Loucy (cell line): ENCODE measurements at regions not wholly inside any gene's neighbourhood (a gene's known extent, or its start where the extent isn't known, plus 50 kb on each side); places are given as distances from the start of the nearest gene placed in this dataset.

Experiments used
- H2AFZ ChIP-seq: fragments of 200-600 bp; sonication (generic); 2 replicates; pipeline ENCODE4 v1.6.0; 2016; ENCODE audit warnings: antibody characterized with exemption, mild to moderate bottlenecking, low read length, moderate library complexity
- H3F3A ChIP-seq: fragments of 200-600 bp; 2 replicates; pipeline ENCODE4 v1.6.0; 2016; ENCODE audit warnings: antibody characterized with exemption, low read depth, mild to moderate bottlenecking
- H3K27me3 ChIP-seq: fragments of 200-600 bp; sonication (generic); 2 replicates; pipeline ENCODE4 v1.6.1; 2014; ENCODE audit warnings: low read length, mild to moderate bottlenecking; ENCODE audit not compliant: insufficient read depth, poor library complexity, severe bottlenecking
- H3K36me3 ChIP-seq: fragments of 200-600 bp; sonication (generic); 2 replicates; pipeline ENCODE4 v1.6.1; 2016; ENCODE audit warnings: low read length; ENCODE audit not compliant: insufficient read depth
- H3K4me1 ChIP-seq: fragments of 200-600 bp; sonication (generic); 2 replicates; pipeline ENCODE4 v1.5.1; 2014; ENCODE audit warnings: low read length, mild to moderate bottlenecking; ENCODE audit not compliant: insufficient read depth, poor library complexity, severe bottlenecking
- H3K4me2 ChIP-seq: fragments of 200-600 bp; sonication (generic); 2 replicates; pipeline ENCODE4 v1.6.0; 2014; ENCODE audit warnings: antibody characterized with exemption, low read length, low read depth, mild to moderate bottlenecking; ENCODE audit not compliant: poor library complexity, severe bottlenecking
- H3K4me3 ChIP-seq: fragments of 200-600 bp; sonication (generic); 2 replicates; pipeline ENCODE4 v1.5.1; 2014; ENCODE audit warnings: low read length, mild to moderate bottlenecking, mixed read lengths; ENCODE audit not compliant: poor library complexity, severe bottlenecking
- H3K79me2 ChIP-seq: fragments of 200-600 bp; sonication (generic); 2 replicates; pipeline ENCODE4 v1.6.1; 2014; ENCODE audit warnings: low read length; ENCODE audit not compliant: insufficient read depth
- H3K9ac ChIP-seq: fragments of 200-600 bp; sonication (generic); 2 replicates; pipeline ENCODE4 v1.6.0; 2014; ENCODE audit warnings: mild to moderate bottlenecking, low read depth, low read length, moderate library complexity; ENCODE audit not compliant: poor library complexity, severe bottlenecking
- H3K9me2 ChIP-seq: fragments of 200-600 bp; sonication (generic); replicated peaks from 2 replicates; pipeline ENCODE4 v1.6.1; 2016; ENCODE audit warnings: low read depth, low read length, mixed read lengths
- H3K9me3 ChIP-seq: fragments of 200-600 bp; sonication (generic); 2 replicates; pipeline ENCODE4 v1.6.1; 2014; ENCODE audit warnings: mild to moderate bottlenecking, antibody characterized with exemption, low read length, low read depth; ENCODE audit not compliant: insufficient read depth
- H4K20me1 ChIP-seq: fragments of 200-600 bp; sonication (generic); 2 replicates; pipeline ENCODE4 v1.6.0; 2014; ENCODE audit warnings: antibody characterized with exemption, low read length, mild to moderate bottlenecking; ENCODE audit not compliant: insufficient read depth, poor library complexity, severe bottlenecking
- EZH2phosphoT487 ChIP-seq: fragments of 200-600 bp; IDR thresholded peaks from 2 replicates; pipeline ENCODE4 v1.6.1; 2018; ENCODE audit warnings: antibody characterized with exemption, mild to moderate bottlenecking, moderate library complexity, borderline replicate concordance
- TF ChIP-seq, protein P1 (sequence below): fragments of 200-600 bp; sonication (generic); conservative IDR thresholded peaks from 2 replicates; pipeline ENCODE4 v1.5.1; 2014; ENCODE audit warnings: mild to moderate bottlenecking, antibody characterized with exemption, low read length

DNA sequence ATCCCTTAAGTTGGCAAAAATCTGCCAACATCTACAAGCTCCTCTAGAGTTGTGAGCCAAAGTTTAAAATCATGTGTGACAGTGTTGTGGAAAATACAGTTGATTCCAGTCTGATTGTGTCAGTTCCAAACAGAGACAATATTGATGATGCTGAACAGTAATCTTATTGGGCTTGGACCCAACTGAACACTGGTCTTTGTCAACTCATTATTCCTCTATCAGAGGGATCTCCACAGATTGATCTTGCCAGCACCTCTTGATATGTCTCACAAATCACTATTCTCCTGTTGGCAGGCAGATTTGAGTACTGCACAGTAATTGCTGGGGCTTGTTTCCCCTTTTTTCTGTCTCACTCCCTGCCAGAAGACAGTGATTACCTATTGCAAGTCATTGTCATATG is 326.6 kb upstream of the DPH6 start:
- H2AFZ ChIP-seq = no peak overlapping the region
- H3K79me2 ChIP-seq = no peaks in the 10 kb centered on the region
- no peaks in the 10 kb centered on the region for H3F3A ChIP-seq
- H3K36me3 ChIP-seq = no peaks in the 10 kb centered on the region
- no peaks in the 10 kb centered on the region for H4K20me1 ChIP-seq
- H3K9ac ChIP-seq = no peak overlapping the region
- no peaks in the 10 kb centered on the region for H3K27me3 ChIP-seq
- H3K9me3 ChIP-seq = no peaks in the 10 kb centered on the region
- TF ChIP-seq, protein P1, sequence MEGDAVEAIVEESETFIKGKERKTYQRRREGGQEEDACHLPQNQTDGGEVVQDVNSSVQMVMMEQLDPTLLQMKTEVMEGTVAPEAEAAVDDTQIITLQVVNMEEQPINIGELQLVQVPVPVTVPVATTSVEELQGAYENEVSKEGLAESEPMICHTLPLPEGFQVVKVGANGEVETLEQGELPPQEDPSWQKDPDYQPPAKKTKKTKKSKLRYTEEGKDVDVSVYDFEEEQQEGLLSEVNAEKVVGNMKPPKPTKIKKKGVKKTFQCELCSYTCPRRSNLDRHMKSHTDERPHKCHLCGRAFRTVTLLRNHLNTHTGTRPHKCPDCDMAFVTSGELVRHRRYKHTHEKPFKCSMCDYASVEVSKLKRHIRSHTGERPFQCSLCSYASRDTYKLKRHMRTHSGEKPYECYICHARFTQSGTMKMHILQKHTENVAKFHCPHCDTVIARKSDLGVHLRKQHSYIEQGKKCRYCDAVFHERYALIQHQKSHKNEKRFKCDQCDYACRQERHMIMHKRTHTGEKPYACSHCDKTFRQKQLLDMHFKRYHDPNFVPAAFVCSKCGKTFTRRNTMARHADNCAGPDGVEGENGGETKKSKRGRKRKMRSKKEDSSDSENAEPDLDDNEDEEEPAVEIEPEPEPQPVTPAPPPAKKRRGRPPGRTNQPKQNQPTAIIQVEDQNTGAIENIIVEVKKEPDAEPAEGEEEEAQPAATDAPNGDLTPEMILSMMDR = no peak
- TF ChIP-seq EZH2phosphoT487 = no peak
- no peaks in the 10 kb centered on the region for H3K4me1 ChIP-seq
- H3K4me2 ChIP-seq = no peak overlapping the region
- H3K9me2 ChIP-seq = no peaks in the 10 kb centered on the region
- H3K4me3 ChIP-seq = no peak overlapping the region

DNA sequence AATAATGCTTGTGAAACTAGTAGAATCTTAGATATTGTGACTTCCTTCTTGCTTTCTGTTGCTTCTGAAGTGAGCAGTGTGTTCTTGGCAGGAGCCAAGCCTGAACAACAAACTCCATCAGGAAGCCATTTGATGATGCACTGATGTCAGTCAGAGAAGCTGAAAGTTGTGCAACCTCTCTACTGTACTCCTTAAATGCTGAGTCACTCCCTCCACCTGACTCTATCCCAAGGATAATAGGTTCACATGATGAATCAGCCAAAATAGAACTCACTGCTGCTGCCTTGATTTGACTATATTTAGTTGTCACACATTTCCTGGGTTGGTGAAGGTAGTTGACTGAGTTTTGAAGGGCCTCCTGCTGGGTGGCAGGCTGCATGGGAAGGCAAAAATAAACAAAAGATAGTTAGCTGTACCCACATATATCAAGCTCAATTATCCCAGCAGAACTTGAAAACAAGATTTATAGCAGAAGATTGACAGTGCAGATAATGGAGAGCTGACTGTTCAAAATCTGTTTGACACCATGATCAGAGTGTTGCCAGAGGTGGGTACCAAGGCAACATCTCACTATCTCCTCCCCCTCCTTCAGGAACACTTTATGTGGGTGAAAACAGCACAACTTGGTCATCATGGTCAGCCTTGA is 328.4 kb upstream of the DPH6 start:
- H4K20me1 ChIP-seq = no peaks in the 10 kb centered on the region
- H3K9ac ChIP-seq = no peak overlapping the region
- TF ChIP-seq, protein P1 = no peak
- TF ChIP-seq EZH2phosphoT487 = no peak
- H3F3A ChIP-seq = no peaks in the 10 kb centered on the region
- H3K4me3 ChIP-seq = no peak overlapping the region
- H3K36me3 ChIP-seq = no peaks in the 10 kb centered on the region
- no peak overlapping the region for H3K4me2 ChIP-seq
- H3K9me3 ChIP-seq = no peaks in the 10 kb centered on the region
- H2AFZ ChIP-seq = no peak overlapping the region
- no peaks in the 10 kb centered on the region for H3K79me2 ChIP-seq
- H3K27me3 ChIP-seq = no peaks in the 10 kb centered on the region
- no peaks in the 10 kb centered on the region for H3K9me2 ChIP-seq
- H3K4me1 ChIP-seq = no peaks in the 10 kb centered on the region

DNA sequence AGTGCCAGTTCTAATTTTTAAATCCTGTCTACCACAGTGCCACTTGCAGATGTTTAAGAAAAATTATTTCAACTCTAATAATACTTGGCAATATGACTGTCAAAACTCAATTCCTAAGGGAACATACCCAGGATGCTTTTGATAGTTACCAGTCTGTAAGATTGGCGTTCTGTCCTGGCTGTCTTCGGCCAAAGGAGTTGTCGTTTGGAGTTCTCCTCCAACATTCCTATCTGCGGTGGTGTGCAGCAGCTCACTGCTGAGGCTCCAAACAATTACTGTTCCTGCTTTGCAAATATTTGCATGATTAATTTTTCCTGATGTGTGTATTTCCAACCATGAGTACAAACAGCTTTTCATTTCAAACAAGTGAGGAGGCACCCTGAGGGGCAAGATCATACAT is 330.8 kb upstream of the DPH6 start:
- no peaks in the 10 kb centered on the region for H3K27me3 ChIP-seq
- no peak for TF ChIP-seq EZH2phosphoT487
- TF ChIP-seq, protein P1 = no peak
- H3K4me2 ChIP-seq = no peak overlapping the region
- H3K9me3 ChIP-seq = no peaks in the 10 kb centered on the region; the same call in 1 of the 2 replicates
- H3K4me3 ChIP-seq = no peak overlapping the region
- H3K79me2 ChIP-seq = no peaks in the 10 kb centered on the region
- H3F3A ChIP-seq = no peaks in the 10 kb centered on the region
- no peak overlapping the region for H3K9ac ChIP-seq
- no peaks in the 10 kb centered on the region for H3K9me2 ChIP-seq
- H4K20me1 ChIP-seq = no peaks in the 10 kb centered on the region
- H3K4me1 ChIP-seq = no peaks in the 10 kb centered on the region
- H3K36me3 ChIP-seq = no peaks in the 10 kb centered on the region
- H2AFZ ChIP-seq = no peak overlapping the region
